GM13976 (cell line): ENCODE measurements at regions not wholly inside any gene's neighbourhood (a gene's known extent, or its start where the extent isn't known, plus 50 kb on each side); places are given as distances from the start of the nearest gene placed in this dataset.

Source experiments
- DNase-seq: peaks from one replicate; pipeline ENCODE4 v3.0.0; 2012; ENCODE audit warnings: low spot score
- CTCF ChIP-seq: IDR thresholded peaks from 2 replicates; pipeline ENCODE4 v1.5.1; 2012; ENCODE audit warnings: borderline replicate concordance, mild to moderate bottlenecking; ENCODE audit not compliant: insufficient read depth; ENCODE audit errors: extremely low read depth, missing control alignments, control extremely low read depth
- in situ Hi-C: fragments of 300-500 bp; cut with MboI; formaldehyde crosslinking; loops from one replicate; pipeline ENCODE4 v1.12.0; 2022; ENCODE audit warnings: low sequenced_read_pairs, mixed read lengths, inconsistent platforms; ENCODE audit not compliant: unreplicated experiment

GRCh38 chr6:165715428-165715827 is 52.4 kb upstream of the PDE10A start:
- in situ Hi-C loops: no loop called here
- no peak for DNase-seq
- TF ChIP-seq CTCF: no peak

GRCh38 chr6:165714907-165715306 is 51.9 kb upstream of the PDE10A start:
- TF ChIP-seq CTCF: no peak
- in situ Hi-C loops: no loop called here

GRCh38 chr6:165713845-165714466 is 50.9 kb upstream of the PDE10A start:
- no peak for TF ChIP-seq CTCF
- in situ Hi-C loops: no loop called here
- DNase-seq: no peak

More at GRCh38 chr6:165714907-165715306, 51.9 kb upstream of the PDE10A start:
- no peak for DNase-seq
